Activated gamma-delta T cell treated with Interleukin-2 at 50 U/mL for 16 hours (primary cell): ENCODE measurements at regions not wholly inside any gene's neighbourhood (a gene's known extent, or its start where the extent isn't known, plus 50 kb on each side); places are given as distances from the start of the nearest gene placed in this dataset.
"Not testable (repeated sequence)": the region's sequence is repeated elsewhere in the genome, so short reads cannot be mapped to it uniquely, and the experiment has no call there.

Experiments used
- DNase-seq: peaks from one replicate; pipeline ENCODE4 v3.0.0-alpha.2; 2020

DNA sequence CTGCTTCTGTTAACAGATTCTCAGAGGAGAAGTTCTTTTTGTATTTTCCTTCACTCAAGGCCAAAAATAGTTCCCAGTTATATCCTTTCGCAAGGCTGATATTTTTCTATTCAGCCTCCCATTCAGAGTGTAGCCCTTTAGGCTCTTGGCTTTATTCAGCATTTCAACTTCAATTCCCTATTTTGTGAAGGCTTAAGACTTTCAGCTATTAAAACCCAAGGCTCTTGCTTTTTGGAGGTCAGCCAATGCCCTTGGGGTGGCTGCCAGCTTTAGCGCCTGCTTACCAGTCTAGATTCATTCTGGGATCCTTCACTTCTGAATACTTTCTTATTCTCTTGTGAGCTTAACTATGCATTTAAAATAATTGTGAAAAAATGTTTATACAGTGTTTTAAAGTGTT is 57.3 kb upstream of the ADGRA3 start:
- no peak for DNase-seq

DNA sequence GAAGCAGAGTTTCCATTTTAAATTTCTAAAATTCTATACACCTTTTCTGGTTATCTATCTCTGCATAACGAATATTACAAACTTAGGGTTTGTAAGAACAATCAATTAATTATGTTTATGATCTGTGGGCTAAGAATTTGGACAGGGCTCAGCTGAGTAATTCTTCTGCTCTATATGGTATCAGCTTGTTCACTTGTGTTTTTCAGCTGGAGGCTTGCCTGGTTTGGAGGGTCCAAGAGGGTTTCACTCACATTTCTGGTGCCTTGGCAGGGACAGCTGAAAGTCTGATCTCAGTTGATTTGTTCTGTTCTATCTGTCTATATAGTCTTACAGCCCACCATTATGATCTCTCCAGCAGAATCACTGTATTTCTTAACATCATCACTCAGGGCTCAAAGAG is 57.8 kb upstream of the ADGRA3 start:
- DNase-seq, result no peak

DNA sequence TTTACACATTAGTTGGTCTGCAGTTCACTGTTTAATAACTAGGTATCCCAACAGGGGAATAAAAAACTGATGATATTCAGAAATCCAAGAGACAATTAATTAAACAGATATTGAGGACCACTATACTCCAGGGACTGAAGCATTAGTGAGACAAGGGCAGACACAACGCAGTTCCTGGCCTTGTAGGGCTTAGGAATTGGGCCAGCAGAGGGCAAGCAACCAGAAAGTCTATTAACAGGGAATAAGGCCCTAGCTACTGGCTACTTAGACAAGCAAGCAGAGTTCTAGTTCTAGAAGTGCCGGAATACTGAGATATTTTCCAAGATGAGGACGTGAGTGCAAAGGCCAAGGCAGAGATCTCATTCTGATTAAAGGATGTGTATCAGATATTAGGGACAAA is 58.6 kb upstream of the ADGRA3 start:
- no peak for DNase-seq

DNA sequence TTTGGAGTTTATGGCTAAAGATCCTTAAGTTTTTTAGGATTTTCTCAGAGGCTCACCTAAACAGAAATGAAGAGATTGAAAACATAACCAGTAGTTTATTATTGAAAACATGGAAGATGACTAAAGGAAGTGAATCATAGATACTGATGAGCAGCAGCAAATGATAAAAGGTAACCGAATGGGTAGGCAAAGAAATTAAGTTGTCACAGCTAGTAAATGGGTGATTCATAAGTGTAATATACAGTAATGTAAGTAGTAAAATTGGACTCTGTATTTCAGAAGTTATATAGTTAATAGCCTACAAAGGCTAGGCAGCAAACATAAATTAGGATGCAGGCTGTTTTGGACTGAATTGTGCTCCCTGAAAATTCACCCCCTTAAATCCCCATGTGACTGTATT is 59.0 kb upstream of the ADGRA3 start:
- DNase-seq, result no peak

- no peak for DNase-seq
These were observed 71.4 kb upstream of the ADGRA3 start for GRCh38 chr4:22587253-22587652.

DNA sequence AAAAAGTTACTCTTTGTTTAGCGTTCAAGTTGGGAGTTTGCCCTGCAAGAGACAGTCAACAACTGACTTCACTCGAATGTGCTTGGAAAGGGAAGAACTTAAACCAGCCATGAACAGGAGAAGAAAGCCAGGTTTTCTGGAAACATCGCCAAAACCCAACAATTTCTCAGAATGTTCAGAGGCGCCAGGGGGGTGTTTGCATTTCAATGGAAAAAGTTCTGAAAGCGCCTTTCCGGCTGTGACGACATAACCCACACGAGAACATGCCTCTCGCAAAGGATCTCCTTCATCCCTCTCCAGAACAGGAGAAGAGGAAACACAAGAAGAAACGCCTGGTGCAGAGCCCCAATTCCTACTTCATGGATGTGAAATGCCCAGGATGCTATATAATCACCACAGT is 78.1 kb upstream of the ADGRA3 start:
- no peak for DNase-seq

DNA sequence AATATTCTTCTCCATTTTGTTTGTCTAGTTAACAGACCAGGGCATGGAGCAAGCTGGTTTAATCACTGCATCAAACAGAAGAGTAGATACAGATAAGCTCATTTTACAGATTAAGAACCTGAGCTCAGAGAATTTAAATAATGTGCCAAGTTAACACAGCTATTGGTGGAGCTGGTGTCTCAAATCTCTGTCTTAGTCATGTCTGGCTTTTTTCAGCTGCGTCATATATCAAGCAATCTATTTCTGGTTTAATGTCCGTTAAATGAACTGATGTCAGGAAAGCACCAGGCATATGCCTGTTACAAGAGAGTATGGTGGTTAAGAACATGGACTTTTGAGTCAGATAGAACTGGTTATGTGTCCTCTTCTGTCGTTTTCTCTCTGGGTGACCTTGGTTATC is 79.8 kb upstream of the ADGRA3 start:
- DNase-seq, result no peak

- DNase-seq, result no peak
These were observed 80.5 kb upstream of the ADGRA3 start for GRCh38 chr4:22596409-22596808.

GRCh38 chr4:22597471-22597870 is 81.6 kb upstream of the ADGRA3 start:
- no peak for DNase-seq

GRCh38 chr4:22598113-22599047 is 82.5 kb upstream of the ADGRA3 start:
- DNase-seq, result not testable (repeated sequence)

- DNase-seq, result not testable (repeated sequence)
These were observed 83.5 kb upstream of the ADGRA3 start for GRCh38 chr4:22599228-22599928.

DNA sequence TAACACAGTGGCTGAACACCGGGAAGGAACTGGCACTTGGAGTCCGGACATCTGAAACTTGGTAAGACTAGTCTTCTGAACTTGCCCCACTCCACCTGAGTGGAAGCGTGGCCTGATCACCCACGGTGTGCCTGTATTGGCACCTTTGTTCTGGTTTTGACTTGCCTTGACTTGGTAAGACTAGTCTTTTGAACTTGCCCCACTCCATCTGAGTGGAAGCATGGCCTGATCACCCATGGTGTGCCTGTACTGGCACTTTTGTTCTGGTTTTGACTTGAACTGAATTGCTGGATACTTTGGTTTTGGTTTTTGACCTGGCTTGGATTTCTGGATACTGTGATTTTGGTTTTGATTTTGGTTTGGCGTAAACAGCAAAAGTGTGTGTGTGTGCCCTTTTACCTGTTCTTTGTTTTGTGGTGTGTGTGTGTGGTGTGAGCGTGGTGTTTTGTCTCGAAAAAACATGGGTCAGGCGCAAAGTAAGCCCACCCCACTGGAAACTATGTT is 84.1 kb upstream of the ADGRA3 start:
- not testable (repeated sequence) for DNase-seq

- not testable (repeated sequence) for DNase-seq
These were observed 85.8 kb upstream of the ADGRA3 start for GRCh38 chr4:22601638-22602037.

- DNase-seq, result peak; percentile 7
These were observed 85.4 kb upstream of the GBA3 start for GRCh38 chr4:22607382-22607781.

GRCh38 chr4:22609951-22610525 is 82.7 kb upstream of the GBA3 start:
- not testable (repeated sequence) for DNase-seq

GRCh38 chr4:22614114-22614513 is 78.6 kb upstream of the GBA3 start:
- DNase-seq, result no peak

- no peak for DNase-seq
These were observed 76.2 kb upstream of the GBA3 start for GRCh38 chr4:22616516-22616915.

DNA sequence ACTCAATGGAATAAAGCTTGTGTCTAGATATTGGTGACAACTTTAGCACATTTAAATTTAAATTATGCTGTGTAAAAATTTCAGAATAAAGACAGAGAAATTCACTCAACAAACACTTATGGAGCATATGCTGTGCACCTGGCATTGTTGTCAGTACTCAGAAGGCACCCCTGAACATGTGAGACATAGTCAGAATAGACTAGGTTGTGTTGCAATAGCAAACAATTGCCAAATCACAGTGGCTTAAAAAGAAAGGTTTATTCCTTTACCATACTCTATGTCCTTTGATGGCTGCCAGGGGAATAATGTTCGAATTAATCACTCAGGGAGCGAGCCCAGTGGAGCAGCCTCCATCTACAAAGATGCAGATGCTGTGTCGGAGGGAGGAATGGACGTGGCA is 72.6 kb upstream of the GBA3 start:
- DNase-seq, result not testable (repeated sequence)

- DNase-seq, result not testable (repeated sequence)
These were observed 70.8 kb upstream of the GBA3 start for GRCh38 chr4:22621970-22622369.

DNA sequence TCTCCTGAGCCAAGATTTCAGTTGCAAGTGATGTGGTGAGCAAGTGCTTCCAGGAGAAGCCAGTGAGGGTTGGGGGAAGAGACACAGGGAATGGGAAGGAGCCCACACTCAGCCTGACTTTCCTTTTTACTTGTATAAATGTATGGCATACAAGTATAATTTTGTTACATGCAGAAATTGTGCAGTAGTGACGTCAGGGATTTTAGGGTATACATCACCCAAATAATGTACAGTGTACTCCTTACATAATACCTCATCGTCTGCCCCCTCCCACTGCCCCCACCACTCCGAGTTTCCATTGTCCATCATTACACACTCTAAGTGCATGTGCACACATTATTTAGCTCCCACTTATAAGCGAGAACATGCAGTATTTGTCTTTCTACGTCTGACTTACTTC is 68.7 kb upstream of the GBA3 start:
- not testable (repeated sequence) for DNase-seq

DNA sequence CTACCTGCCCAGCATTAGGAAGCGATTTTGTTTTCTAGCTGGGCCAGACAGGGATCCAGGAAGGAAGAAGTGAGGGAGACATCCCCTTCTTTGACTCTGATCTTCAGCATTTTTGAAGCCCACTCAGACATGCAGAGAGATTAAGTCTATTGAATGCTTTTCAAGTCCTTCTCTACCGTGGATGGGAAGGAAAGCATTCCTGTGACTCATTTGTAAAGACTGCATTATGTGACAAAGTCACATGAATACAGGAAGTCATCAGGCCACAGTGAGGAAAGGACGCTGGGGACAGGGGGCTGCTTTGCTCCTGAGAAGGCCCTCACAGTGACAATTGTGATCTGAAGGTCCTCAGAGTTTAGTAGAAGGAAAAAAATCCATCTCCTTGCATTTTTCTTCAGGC is 67.4 kb upstream of the GBA3 start:
- no peak for DNase-seq

- not testable (repeated sequence) for DNase-seq
These were observed 64.9 kb upstream of the GBA3 start for GRCh38 chr4:22627851-22628250.

DNA sequence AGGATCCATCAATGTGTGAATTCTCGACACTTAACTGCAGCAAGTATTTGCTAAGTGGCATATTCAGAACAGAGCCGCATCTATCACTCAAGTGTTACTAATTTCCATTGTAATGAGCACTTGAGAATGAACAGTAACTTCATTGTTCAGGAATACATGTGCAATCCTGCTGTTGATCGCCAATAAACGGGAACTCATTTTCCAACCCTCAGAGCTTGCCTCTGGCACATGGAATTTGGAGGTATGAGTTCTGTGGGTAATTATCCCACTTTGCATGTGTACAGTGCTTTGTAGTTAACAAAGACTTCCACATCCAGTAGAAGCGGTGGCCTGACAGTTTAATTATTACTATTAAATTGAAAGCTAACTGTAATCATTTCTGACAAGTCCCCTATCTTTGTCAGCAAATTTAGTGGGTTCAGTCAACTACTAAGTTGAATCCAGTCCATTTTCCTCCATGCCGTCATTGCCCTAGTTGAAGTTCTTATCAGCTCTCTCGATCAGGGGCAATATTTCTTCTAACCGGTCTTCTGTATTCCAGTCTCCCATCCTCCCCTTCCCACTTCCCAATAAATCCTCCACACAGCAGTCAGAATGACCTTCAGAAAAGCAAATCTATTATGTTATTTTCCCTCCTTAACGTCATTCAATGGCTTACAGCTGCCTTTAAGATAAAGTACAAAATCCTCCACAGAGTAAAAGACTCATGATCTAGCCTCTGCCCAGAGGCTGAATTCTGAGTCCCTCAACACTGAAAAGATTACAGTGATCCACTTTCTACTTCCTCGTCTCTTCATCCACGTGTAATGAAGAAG is 62.4 kb upstream of the GBA3 start:
- DNase-seq, result not testable (repeated sequence)
